ENCODE measurements at regions not wholly inside any gene's neighbourhood (a gene's known extent, or its start where the extent isn't known, plus 50 kb on each side); places are given as distances from the start of the nearest gene placed in this dataset.

GRCh38 chr2:126482582-126483464 is 173.1 kb upstream of the GYPC start:
- DNase-seq = peak; percentile 43
- Histone ChIP-seq H4K20me1 (ENCODE audit: insufficient read depth, low read length) (no peaks in the 10 kb centered on the region), H3K9ac (ENCODE audit: low read length) (no peak overlapping the region), H3K9me2 (replicated peaks; ENCODE audit: insufficient read depth, low read length) (no peaks in the 10 kb centered on the region), H3K27me3 (replicated peaks; ENCODE audit: insufficient read depth, low read length) (no peaks in the 10 kb centered on the region), H3K79me2 (ENCODE audit: low read length) (no peaks in the 10 kb centered on the region), H3K4me1 (ENCODE audit: low read length) (no peaks in the 10 kb centered on the region), H3K9me3 (replicated peaks; ENCODE audit: insufficient read depth, low read length) (no peaks in the 10 kb centered on the region), H3K36me3 (replicated peaks; ENCODE audit: insufficient read depth, low read length) (no peaks in the 10 kb centered on the region), H3K4me3 (ENCODE audit: low read length) (no peak overlapping the region), H3K27ac (ENCODE audit: low read length) (no peak overlapping the region), H3F3A (ENCODE audit: insufficient read depth, low read length) (no peaks in the 10 kb centered on the region), H3K4me2 (ENCODE audit: low read depth, low read length) (no peak overlapping the region), H2AFZ (ENCODE audit: low read length) (0 out of 2 replicates have a peak overlapping the region, but pooled peaks have one; percentile 11)
- TF ChIP-seq CTCF (IDR thresholded peaks at IDR 0.05; ENCODE audit: low read length) (peak; percentile 39), EZH2 (optimal IDR thresholded peaks at IDR 0.05; ENCODE audit: low read depth, low read length) (no peak)

- Histone ChIP-seq H3K9me2 (replicated peaks; ENCODE audit: insufficient read depth, low read length) (no peaks in the 10 kb centered on the region), H3K27ac (ENCODE audit: low read length) (no peak overlapping the region), H4K20me1 (ENCODE audit: insufficient read depth, low read length) (no peaks in the 10 kb centered on the region), H3K79me2 (ENCODE audit: low read length) (no peaks in the 10 kb centered on the region), H3K27me3 (replicated peaks; ENCODE audit: insufficient read depth, low read length) (no peaks in the 10 kb centered on the region), H3K4me2 (ENCODE audit: low read depth, low read length) (no peak overlapping the region), H3K9ac (ENCODE audit: low read length) (no peak overlapping the region), H3K4me1 (ENCODE audit: low read length) (0 out of 2 replicates have a peak, but pooled peaks cover 13% of the 10 kb centered on the region), H3K4me3 (ENCODE audit: low read length) (no peak overlapping the region), H3K9me3 (replicated peaks; ENCODE audit: insufficient read depth, low read length) (no peaks in the 10 kb centered on the region), H2AFZ (ENCODE audit: low read length) (no peak overlapping the region), H3F3A (ENCODE audit: insufficient read depth, low read length) (no peaks in the 10 kb centered on the region), H3K36me3 (replicated peaks; ENCODE audit: insufficient read depth, low read length) (no peaks in the 10 kb centered on the region)
- DNase-seq = peak; percentile 9
- TF ChIP-seq EZH2phosphoT487 (IDR thresholded peaks at IDR 0.05; ENCODE audit: low read length) (no peak), CTCF (IDR thresholded peaks at IDR 0.05; ENCODE audit: low read length) (no peak), EZH2 (optimal IDR thresholded peaks at IDR 0.05; ENCODE audit: low read depth, low read length) (no peak)
Observed at GRCh38 chr2:126494593-126494992, 161.4 kb upstream of the GYPC start.

- Histone ChIP-seq H3K9ac (ENCODE audit: low read length) (no peak overlapping the region), H4K20me1 (ENCODE audit: insufficient read depth, low read length) (no peaks in the 10 kb centered on the region), H3K4me3 (ENCODE audit: low read length) (no peak overlapping the region), H3K4me1 (ENCODE audit: low read length) (0 out of 2 replicates have a peak, but pooled peaks cover 13% of the 10 kb centered on the region), H3F3A (ENCODE audit: insufficient read depth, low read length) (no peaks in the 10 kb centered on the region), H3K27ac (ENCODE audit: low read length) (no peak overlapping the region), H3K9me2 (replicated peaks; ENCODE audit: insufficient read depth, low read length) (no peaks in the 10 kb centered on the region), H3K36me3 (replicated peaks; ENCODE audit: insufficient read depth, low read length) (no peaks in the 10 kb centered on the region), H3K79me2 (ENCODE audit: low read length) (no peaks in the 10 kb centered on the region), H3K27me3 (replicated peaks; ENCODE audit: insufficient read depth, low read length) (no peaks in the 10 kb centered on the region), H3K4me2 (ENCODE audit: low read depth, low read length) (no peak overlapping the region), H2AFZ (ENCODE audit: low read length) (no peak overlapping the region), H3K9me3 (replicated peaks; ENCODE audit: insufficient read depth, low read length) (no peaks in the 10 kb centered on the region)
- DNase-seq = no peak
- TF ChIP-seq CTCF (IDR thresholded peaks at IDR 0.05; ENCODE audit: low read length) (no peak), EZH2 (optimal IDR thresholded peaks at IDR 0.05; ENCODE audit: low read depth, low read length) (no peak), EZH2phosphoT487 (IDR thresholded peaks at IDR 0.05; ENCODE audit: low read length) (no peak)
Observed at GRCh38 chr2:126495189-126495588, 160.8 kb upstream of the GYPC start.
